ENCODE measurements at regions not wholly inside any gene's neighbourhood (a gene's known extent, or its start where the extent isn't known, plus 50 kb on each side); places are given as distances from the start of the nearest gene placed in this dataset.

DNA sequence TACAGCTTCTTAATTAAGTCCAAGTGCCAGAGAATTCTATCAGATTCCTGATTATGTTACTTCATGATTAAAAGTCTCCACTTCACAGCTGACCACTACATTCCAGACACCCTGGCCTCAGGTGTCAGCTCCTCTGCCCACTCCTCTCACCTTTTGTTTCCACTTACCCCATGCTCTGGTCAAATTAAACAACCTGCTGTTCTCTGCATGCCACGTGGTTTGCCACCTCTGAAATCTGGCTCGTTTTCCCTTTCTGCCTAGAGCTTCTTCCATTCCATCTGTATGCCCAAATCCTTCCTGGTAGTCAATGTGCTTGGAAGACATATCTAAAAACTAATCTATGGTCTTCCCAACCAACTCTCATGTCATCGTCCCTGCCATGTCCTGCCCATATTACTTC is 158.6 kb downstream of the ICE1 start:
- Histone ChIP-seq H3K9me2 (replicated peaks; ENCODE audit: control insufficient read depth, low read length) (no peaks in the 10 kb centered on the region), H3K27ac (ENCODE audit: low read depth, low read length) (no peak overlapping the region), H3K4me1 (ENCODE audit: control insufficient read depth, low read length) (no peaks in the 10 kb centered on the region), H3K79me2 (ENCODE audit: control insufficient read depth, low read length) (no peaks in the 10 kb centered on the region), H4K20me1 (ENCODE audit: control insufficient read depth, insufficient read depth, low read depth, low read length) (no peaks in the 10 kb centered on the region), H3K4me3 (ENCODE audit: low read length) (no peak overlapping the region), H3K27me3 (ENCODE audit: control insufficient read depth, low read length) (no peaks in the 10 kb centered on the region), H3K9me3 (ENCODE audit: control insufficient read depth, insufficient read depth, low read length) (no peaks in the 10 kb centered on the region), H3F3A (ENCODE audit: control insufficient read depth, insufficient read depth) (no peaks in the 10 kb centered on the region), H3K4me2 (ENCODE audit: low read length) (no peak overlapping the region), H3K36me3 (ENCODE audit: control insufficient read depth, low read length) (no peaks in the 10 kb centered on the region)
- TF ChIP-seq CTCF (IDR thresholded peaks at IDR 0.05; ENCODE audit: low read depth, low read length, poor library complexity, severe bottlenecking) (no peak), EZH2phosphoT487 (IDR thresholded peaks at IDR 0.05; ENCODE audit: borderline replicate concordance, low read length) (no peak)

GRCh38 chr5:5576744-5577143 is 154.3 kb downstream of the ICE1 start:
- no peaks in the 10 kb centered on the region for H3K4me1 ChIP-seq (ENCODE audit: control insufficient read depth, low read length)
- no peak overlapping the region for H3K27ac ChIP-seq (ENCODE audit: low read depth, low read length)
- no peaks in the 10 kb centered on the region for H3F3A ChIP-seq (ENCODE audit: control insufficient read depth, insufficient read depth)
- no peak overlapping the region for H3K4me3 ChIP-seq (ENCODE audit: low read length)
- no peak overlapping the region for H3K4me2 ChIP-seq (ENCODE audit: low read length)
- no peaks in the 10 kb centered on the region for H3K36me3 ChIP-seq (ENCODE audit: control insufficient read depth, low read length)
- H3K9me3 ChIP-seq (ENCODE audit: control insufficient read depth, insufficient read depth, low read length) = no peaks in the 10 kb centered on the region
- H3K27me3 ChIP-seq (ENCODE audit: control insufficient read depth, low read length) = no peaks in the 10 kb centered on the region
- no peaks in the 10 kb centered on the region for H3K9me2 ChIP-seq (replicated peaks; ENCODE audit: control insufficient read depth, low read length)
- H4K20me1 ChIP-seq (ENCODE audit: control insufficient read depth, insufficient read depth, low read depth, low read length) = no peaks in the 10 kb centered on the region
- no peak for TF ChIP-seq CTCF (IDR thresholded peaks at IDR 0.05; ENCODE audit: low read depth, low read length, poor library complexity, severe bottlenecking)
- no peak for TF ChIP-seq EZH2phosphoT487 (IDR thresholded peaks at IDR 0.05; ENCODE audit: borderline replicate concordance, low read length)
- no peaks in the 10 kb centered on the region for H3K79me2 ChIP-seq (ENCODE audit: control insufficient read depth, low read length)

GRCh38 chr5:5575461-5575860 is 153.0 kb downstream of the ICE1 start:
- Histone ChIP-seq H3K79me2 (ENCODE audit: control insufficient read depth, low read length) (no peaks in the 10 kb centered on the region), H3F3A (ENCODE audit: control insufficient read depth, insufficient read depth) (no peaks in the 10 kb centered on the region), H3K4me2 (ENCODE audit: low read length) (no peak overlapping the region), H4K20me1 (ENCODE audit: control insufficient read depth, insufficient read depth, low read depth, low read length) (no peaks in the 10 kb centered on the region), H3K9me3 (ENCODE audit: control insufficient read depth, insufficient read depth, low read length) (no peaks in the 10 kb centered on the region), H3K9me2 (replicated peaks; ENCODE audit: control insufficient read depth, low read length) (no peaks in the 10 kb centered on the region), H3K4me1 (ENCODE audit: control insufficient read depth, low read length) (no peaks in the 10 kb centered on the region), H3K27me3 (ENCODE audit: control insufficient read depth, low read length) (no peaks in the 10 kb centered on the region), H3K36me3 (ENCODE audit: control insufficient read depth, low read length) (no peaks in the 10 kb centered on the region), H3K4me3 (ENCODE audit: low read length) (no peak overlapping the region), H3K27ac (ENCODE audit: low read depth, low read length) (no peak overlapping the region)
- TF ChIP-seq EZH2phosphoT487 (IDR thresholded peaks at IDR 0.05; ENCODE audit: borderline replicate concordance, low read length) (no peak), CTCF (IDR thresholded peaks at IDR 0.05; ENCODE audit: low read depth, low read length, poor library complexity, severe bottlenecking) (no peak)

All from DOHH2 (cell line).